NCI-H146 treated with DMSO at 0.1 percent for 48 hours (cell line): ENCODE measurements at regions not wholly inside any gene's neighbourhood (a gene's known extent, or its start where the extent isn't known, plus 50 kb on each side); places are given as distances from the start of the nearest gene placed in this dataset.

Experiments
- DNase-seq: peaks from one replicate; lab custom pipeline; 2025; ENCODE audit not compliant: unreplicated experiment; lab: John Stamatoyannopoulos, UW

DNA sequence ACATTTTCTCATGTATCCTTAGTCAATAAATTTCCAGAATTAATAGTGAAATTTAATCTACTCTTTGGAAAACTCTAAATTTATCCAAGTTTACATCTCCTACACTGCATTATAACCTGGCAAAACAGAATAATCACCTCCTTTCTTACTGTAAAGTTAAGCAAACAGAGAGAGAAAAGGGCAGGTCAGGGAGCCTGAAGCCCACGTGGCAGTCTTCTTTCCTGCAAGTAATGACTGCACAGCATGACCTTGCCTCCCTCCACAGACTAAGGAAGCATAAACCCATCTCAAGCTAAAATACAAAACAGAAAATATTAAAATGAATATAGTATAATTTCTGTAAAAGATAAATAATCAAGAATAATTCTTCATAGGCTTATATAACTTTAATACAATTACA is 1153.0 kb downstream of the C4orf33 start:
- peak; percentile 0 for DNase-seq

DNA sequence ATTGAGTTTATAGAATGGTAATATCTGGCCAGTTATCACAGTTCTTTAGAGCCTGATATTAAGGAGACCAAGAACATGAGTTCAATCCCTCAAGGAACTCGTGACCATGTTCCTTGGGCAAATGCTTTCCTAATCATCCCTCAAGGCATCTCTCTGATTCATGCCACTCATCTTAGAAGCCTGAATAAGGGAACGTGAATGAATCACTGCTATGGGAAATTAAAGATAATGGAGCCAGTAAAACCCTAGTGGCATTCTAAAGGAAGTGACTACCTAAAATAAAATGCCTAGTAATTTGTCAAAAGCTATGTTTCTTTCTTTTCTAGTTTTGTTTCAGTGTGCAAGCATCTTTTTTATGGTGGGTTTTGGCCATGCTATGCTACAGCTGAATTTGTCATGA is 1161.3 kb downstream of the C4orf33 start:
- no peak for DNase-seq

DNA sequence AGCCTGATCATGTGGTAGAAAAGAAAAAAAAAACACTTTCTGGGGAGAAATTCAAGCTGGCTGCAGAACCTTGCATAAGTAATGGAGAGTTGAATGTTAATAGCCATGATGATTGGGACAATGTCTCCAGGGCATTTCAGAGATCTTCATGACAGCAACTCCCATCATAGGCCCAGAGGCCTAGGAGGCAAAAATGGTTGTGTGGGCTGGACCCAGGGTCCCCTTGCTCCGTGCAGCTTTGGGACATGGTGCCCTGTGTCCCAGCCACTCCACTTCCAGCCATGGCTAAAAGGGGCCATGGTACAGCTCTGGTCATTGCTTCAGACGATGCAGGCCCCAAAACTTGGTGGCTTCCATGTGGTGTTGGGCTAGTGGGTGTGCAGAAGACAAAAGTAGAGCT is 1170.9 kb downstream of the C4orf33 start:
- no peak for DNase-seq

DNA sequence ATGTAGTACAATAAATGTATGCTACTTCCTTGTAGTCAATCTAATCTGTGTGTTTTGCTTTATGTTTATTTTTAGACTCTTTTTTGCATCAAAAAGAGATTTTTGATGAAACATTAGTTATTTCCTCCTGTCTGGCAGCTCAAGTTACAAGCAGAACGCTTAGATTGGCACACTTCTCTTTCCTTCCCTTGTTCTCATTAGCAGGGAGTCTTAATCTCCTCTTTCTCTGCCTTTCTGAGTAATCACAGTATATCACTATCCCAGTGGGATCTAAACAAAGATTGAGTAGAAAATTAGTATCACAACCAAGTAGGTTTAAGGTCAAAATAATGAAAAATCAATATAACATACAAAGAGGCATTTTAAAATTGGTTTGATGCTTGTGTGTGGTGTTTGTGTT is 1192.6 kb downstream of the C4orf33 start:
- DNase-seq, result no peak

DNA sequence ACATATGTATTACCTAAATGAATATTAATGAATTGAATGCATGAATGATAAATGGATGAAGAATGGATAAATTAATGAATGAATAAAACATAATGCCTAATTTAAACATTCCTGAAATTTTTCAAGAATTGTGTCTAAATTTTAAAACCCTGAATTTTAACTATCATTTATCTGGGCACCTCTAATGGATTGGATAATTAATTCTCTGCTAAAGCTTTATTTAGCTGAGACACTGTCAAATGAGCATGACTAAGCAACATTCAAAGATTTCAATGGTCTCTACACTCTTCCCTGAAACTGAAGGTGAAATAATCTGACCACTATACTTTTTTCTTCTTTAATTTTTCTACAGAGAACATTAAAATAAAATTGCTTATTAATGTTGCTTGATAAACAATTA is 1197.7 kb downstream of the C4orf33 start:
- DNase-seq, result no peak

DNA sequence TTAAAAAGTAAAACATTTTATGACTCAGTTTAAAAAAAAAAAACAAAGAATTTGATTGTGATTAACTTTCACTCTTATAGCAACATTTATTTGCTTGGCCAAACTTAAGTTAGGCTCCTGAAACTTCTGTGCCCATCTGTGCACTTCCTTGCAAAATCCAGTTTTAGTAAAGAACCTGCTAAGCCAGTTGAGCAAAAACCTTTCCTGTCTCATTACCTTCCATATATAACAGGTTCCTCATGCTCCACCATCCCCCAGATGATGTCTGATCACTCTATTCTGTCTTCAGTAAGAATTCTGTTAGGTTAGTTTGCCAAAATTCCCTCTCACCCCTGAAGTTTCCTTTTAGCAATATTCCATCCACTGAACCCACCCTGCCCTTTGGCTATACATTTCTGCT is 1200.5 kb downstream of the C4orf33 start:
- no peak for DNase-seq

DNA sequence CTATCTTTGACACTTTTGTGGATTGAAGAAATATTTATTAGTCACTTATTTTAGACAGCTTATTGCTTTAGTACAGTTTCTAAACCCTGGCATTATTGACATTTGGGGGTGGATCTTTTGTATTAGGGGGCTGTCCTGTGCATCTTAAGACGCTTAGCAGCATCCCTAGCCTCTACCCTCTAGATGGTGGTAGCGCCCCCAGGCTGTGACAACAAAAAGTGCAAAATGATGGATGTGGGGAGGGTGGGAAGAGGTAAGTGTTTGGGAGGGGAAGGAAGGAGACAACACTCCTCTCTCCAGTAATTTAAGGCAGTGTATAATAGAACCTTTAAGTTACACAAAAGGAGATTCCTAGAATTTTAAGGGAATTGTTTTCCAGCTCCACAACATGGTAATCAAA is 1210.6 kb downstream of the C4orf33 start:
- no peak for DNase-seq

DNA sequence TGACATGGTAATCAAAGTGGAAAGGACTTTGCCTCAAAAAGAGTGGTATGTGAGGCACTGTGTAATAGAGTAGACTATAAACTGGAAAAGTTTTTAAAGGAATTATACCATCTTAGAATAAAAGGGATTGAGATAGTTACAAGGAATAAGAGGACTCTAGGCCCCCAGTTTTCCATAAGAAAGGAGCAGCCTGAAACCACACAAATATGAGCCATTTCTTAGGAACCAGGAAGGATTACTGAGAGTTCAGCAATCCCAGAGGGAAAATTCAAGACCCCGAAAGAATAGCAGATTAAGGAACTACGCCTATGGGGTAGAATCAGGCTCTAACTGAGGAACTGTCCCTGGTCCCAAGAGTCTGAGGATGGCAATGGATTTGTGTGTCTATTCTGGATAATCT is 1213.3 kb downstream of the C4orf33 start:
- no peak for DNase-seq

DNA sequence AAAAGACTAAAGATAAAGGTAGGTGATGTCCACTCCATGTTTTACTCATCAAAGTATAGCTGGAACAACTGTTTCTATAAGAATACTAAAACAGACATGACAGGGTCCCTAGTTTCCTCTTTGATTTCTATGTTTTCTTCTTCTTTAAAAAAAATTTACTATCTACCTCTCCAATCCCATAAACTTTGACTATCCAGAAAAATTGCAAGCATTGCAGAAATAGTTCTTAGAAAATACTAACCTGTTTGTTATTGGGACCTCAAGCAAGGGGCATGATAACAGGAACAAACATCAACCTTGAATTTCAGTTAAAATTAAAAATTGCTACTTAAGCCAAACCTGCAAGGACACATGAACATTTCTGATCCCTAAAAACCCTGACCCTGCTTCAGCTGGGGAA is 1226.5 kb downstream of the C4orf33 start:
- no peak for DNase-seq

DNA sequence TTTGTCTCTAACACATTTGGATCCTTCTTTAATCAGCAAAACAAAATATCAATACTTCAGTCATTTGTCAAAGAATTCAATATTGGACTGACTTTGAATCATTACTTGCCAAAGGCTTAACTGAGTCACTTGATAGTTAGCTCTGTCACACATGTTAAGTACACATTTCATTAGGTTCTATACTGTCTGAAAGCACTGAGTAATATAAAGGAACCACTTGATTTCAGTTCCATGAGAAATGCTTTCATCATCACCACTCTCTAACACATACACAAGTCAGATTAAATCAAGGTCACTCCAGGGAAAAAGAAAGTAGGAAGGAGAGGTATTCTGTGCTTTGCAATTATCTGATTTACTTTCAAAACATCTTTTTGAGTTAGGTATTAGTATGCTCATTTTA is 1233.1 kb downstream of the C4orf33 start:
- DNase-seq, result no peak

DNA sequence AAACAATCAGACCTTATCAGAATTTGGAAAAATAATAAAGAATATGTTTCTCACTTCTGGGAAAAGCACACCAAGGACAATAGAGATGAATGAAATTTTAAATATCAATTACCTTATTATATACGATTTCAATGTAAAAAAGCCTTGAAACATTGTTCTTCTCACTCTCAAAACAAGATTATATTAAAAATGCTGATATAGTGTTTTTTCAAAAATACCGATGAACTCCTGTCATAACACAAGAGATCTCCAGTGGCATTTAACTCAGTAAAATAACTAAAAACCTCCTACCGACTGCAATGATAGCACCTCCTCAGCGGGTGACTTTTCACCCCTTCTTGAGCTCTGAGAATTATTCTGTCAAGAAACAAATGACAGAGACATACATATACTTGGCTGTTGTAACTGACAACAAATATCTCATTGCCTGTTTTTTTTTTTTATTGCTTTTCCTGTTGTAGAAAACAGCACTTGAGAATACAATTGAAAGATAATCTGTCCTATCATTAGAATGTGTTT is 1237.3 kb downstream of the C4orf33 start:
- DNase-seq, result no peak

DNA sequence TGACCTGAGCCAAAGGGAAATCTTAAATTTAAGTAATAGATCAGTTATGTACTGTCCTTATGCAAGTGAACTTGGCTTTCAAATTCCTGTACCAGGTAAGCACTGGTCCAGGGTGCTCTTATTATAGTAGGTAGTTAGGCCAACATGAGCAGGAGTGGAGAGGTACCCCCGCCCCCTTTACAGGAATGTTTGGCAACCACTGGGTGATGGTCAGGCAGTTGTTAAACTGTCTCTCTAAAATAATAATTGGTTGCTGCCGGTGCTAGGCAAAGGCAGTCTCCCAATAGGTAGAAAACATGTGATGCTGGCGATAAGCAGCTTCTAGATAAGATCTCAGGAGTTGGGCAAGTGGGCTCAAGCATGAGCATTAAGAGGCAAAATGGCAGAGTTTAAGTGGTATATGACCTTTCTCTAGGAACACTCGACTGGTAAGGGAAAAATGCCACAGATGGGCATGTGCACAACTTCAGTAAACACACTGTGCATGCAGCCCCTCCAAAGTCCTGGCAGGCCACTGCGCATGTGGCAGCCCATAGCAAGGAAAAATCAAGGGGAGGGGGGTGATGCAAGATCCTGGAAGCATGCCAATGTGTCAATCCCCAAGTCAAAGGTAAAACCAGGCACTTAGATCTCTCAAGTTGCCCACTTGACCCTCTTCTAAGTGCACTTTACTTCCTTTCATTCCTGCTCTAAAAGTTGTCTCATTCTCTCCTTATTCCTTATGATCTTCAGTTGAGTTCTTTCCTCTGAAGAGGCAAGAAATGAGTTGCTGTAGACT is 1239.7 kb downstream of the C4orf33 start:
- no peak for DNase-seq

DNA sequence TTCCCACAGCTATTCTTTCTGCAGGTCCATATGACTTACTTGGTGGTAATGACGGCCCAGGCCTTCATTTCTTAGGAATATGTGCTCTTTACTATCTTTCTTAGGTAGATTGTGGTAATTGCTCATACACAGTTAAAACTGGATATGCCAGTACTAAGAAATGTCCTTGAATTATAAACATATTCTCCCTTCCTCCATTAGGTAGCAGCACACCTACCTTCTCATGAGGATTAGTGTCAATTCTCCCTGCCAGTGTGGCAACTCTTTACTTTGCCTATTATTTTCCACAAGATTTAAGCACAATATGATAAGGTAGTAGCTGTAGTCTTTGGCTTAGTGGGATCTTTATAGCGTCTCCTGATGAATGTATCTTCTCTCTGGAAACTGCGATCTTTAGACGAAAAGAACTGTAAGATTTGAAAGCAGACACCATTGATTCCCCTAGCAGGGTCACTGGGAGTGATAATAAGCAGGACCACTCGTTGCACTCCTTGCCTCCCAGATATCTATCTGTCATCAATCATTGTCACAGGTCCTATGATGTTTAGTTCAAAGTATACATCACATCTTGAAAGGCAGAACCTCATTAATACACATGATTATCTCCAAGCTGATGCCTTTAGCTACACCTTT is 1240.7 kb downstream of the C4orf33 start:
- no peak for DNase-seq

DNA sequence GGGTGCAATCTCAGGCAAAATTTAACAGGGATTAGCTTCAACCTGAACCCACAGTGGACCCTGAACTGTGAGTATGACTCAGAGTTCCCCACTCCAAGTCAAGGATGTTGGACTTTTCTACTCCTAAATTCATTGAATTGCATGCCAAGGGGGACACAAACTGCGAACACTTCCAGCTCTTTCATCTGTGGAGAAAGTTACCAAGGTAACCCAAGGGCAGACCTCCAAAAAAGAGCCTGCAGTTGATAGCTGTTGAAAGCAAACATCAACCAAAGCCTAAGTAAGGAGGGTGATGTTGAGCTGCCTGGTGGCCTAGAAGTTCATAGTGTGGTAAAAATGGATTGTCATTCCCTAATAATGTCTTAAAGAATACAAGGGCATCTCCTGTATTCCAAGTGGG is 1242.9 kb downstream of the C4orf33 start:
- no peak for DNase-seq

DNA sequence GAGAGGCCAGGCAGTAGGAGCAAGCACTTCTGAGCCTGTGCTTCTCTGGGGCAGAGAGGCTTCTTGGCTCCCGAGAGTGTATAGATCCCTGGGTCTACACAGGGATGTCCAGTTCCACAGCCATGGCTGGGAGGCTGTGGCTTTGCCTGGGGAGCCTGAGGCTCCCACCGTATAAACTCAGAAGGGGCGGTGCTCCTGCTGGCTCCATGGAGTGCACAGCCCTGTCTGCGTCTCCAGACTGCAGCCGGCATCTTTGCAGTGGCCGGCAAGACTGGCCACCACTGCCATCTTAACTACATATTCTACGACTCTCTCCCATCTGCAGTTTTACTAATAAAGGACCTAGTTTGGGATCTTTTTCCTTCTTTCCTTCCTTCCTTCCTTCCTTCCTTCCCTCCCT is 1253.8 kb downstream of the C4orf33 start:
- DNase-seq, result no peak

DNA sequence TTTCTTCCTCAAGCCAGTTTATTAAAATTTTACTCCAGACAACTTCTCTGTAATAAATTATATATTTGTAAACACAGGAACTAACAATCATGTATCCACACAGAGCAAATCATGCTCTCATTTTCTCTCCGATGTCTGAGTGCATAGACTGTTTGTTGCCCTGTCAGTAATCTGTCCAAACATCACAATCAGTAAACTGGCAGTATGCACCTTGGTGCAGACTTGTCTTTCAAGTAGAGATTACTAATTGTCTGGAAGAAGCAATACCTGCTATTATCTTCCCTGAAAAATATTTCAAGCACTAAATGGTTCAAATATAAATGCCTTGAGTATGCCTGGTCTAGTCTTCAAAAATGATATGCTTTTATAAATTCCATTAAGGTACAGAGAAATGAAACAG is 1260.9 kb downstream of the C4orf33 start:
- no peak for DNase-seq

DNA sequence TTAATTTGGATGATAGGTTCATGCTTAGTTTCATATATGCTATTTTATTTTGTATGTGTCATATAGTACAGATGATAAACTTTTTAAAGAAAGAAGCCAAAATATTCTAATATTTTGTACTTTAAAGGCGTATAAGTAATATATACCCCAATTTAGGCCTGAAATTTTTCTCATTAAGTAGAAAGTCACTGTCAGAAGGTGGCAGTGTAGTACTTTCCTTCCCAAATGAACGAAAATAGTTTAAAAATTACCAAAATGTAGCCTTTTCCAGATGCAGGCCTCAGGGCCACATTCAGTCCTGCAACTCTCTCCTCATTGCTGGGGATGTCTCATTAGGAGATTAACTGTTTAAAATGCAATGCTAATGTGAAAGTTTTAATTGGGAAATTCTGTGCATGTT is 1263.6 kb downstream of the C4orf33 start:
- DNase-seq, result no peak

DNA sequence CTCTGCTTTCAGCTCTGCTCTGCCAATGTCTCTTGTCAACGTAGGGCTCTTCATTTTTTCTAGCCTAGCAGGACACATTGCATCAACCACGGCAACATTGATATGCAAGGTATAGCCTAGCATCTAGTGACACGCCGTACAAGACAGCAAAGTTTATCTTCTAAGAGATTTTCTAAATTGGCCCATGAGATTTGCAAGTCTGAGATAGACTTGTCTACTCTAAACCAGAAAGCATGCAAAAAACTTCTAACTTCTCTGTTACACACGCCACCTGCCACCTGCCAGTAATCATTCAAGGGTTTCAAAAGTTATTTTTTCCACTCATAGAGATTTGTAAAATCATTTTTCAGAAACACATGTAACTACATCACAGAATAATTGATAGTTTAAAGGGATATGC is 1265.7 kb downstream of the C4orf33 start:
- DNase-seq, result no peak

DNA sequence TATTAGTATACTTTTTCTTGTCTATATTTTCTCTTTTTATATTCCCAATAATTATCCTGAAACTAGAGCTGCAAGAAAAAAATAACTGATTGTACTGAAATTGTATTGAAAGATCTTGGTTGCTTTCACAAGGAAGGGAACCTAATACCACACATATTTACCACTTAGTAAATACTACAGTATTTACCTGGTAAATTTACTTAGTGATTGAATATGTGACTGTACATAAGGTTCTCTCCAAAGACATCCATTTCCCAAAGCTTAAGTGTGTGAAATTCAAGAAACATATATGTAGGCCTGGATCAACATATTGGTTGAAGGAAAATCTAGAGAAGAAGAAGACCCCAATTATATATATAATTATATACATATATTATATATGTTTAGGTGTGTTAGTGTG is 1272.7 kb downstream of the C4orf33 start:
- DNase-seq, result no peak

DNA sequence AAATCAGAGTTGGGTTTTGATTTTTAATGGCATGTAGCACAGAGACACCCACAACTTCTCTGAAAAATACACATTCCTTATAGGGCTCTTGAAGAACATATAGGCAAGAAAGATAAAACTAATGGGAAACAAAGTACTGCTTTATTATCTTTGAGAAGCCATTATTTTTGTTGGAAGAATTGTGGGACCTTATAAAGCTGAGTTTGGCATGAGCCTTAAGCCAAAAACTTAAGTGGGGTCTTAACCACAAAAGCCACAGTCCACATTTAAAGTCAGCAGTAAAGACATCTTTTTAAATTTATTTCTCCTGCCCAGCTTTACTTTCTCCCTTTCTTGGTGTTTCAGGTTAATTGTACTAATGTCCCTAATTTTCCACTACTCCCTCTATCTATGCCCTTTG is 1297.3 kb downstream of the C4orf33 start:
- no peak for DNase-seq

DNA sequence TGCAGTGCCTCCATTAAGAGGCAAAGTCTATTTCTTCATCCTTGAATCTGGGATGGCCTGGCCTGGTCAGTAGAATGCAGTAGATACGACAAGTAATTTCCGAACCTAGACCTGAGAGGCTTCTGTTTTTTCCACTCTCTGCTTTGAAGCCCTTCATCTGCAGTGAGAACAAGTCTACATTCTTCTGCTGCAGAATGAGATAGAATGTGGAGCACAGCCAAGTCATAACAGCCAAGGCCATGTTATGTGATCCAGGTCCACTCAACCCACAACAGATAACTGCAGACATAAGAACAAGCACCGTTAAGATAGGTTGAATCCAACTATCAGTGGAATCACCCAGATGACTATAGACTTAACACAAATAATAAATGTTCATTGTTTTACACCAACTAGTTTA is 1297.7 kb downstream of the C4orf33 start:
- no peak for DNase-seq

DNA sequence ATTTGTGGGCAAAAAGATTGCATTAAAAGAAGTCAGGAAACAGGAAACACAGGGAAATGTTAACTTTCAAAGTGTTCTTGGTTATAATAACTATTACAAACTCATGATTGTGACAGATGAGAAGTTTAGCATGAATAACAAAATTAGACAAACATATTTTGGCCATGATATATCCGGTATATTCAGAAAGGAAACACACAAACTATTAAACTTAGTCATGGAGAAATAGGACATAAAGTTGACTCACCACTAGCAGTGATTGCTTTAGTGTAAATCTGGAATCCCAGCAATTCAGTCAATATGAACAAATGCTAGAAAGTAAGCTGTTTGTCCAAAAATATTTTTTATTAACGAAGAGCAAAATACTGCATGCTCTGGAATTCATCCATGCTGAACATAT is 1299.9 kb downstream of the C4orf33 start:
- no peak for DNase-seq

DNA sequence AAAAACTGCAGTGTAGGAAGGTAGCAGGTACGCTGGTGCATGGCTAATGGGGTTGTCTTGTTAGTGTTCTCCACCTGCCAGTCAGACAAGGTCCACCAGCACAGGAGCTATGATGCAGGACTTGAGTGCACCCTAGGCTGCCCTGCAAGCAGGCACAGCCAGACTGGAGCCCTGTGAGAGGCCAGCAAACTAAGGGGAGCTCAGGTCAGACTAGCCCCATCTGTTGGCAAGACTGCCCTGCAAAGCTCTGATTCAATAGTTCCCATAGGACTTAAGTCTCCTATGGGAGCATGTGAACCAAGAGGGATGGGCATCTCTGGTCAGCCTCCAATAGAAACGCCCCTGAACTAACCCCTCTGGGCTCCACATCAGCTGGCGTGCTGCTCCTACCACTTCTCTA is 1307.3 kb downstream of the C4orf33 start:
- DNase-seq, result no peak
